BLaER1 (cell line): ENCODE measurements at regions not wholly inside any gene's neighbourhood (a gene's known extent, or its start where the extent isn't known, plus 50 kb on each side); places are given as distances from the start of the nearest gene placed in this dataset.

Source experiments
- H3K27ac ChIP-seq: shearing (Covaris generic); formaldehyde crosslinking; 2 replicates; pipeline ENCODE4 v1.8.1; 2022
- H3K27me3 ChIP-seq: shearing (Covaris generic); formaldehyde crosslinking; 2 replicates; pipeline ENCODE4 v1.8.1; 2022
- H3K36me3 ChIP-seq: shearing (Covaris generic); formaldehyde crosslinking; 2 replicates; pipeline ENCODE4 v1.8.1; 2022
- H3K4me1 ChIP-seq: shearing (Covaris generic); formaldehyde crosslinking; 2 replicates; pipeline ENCODE4 v1.8.1; 2022
- H3K4me2 ChIP-seq: shearing (Covaris generic); formaldehyde crosslinking; 2 replicates; pipeline ENCODE4 v1.8.1; 2022
- H3K4me3 ChIP-seq: shearing (Covaris generic); formaldehyde crosslinking; 2 replicates; pipeline ENCODE4 v1.8.1; 2022
- H3K9ac ChIP-seq: shearing (Covaris generic); formaldehyde crosslinking; 2 replicates; pipeline ENCODE4 v1.8.1; 2022
- H3K9me3 ChIP-seq: shearing (Covaris generic); formaldehyde crosslinking; 2 replicates; pipeline ENCODE4 v1.8.1; 2022
- H4K20me1 ChIP-seq: shearing (Covaris generic); formaldehyde crosslinking; 2 replicates; pipeline ENCODE4 v1.8.1; 2022
- Cebpa-rat ChIP-seq: shearing (Covaris generic); IDR thresholded peaks from 2 replicates; pipeline ENCODE4 v1.8.1; 2022

- Histone ChIP-seq H3K36me3 (no peaks in the 10 kb centered on the region), H3K4me1 (no peaks in the 10 kb centered on the region), H4K20me1 (no peaks in the 10 kb centered on the region), H3K9me3 (no peaks in the 10 kb centered on the region), H3K4me2 (no peak overlapping the region), H3K4me3 (no peak overlapping the region), H3K9ac (no peak overlapping the region), H3K27me3 (no peaks in the 10 kb centered on the region), H3K27ac (no peak overlapping the region)
- no peak for TF ChIP-seq Cebpa-rat
Measured at GRCh38 chr4:96497621-96498020, 657.7 kb downstream of the PDHA2 start.

GRCh38 chr4:96504386-96504785 lies 664.5 kb downstream of the PDHA2 start:
- Histone ChIP-seq H3K4me1 (no peaks in the 10 kb centered on the region), H3K9ac (no peak overlapping the region), H3K36me3 (no peaks in the 10 kb centered on the region), H3K4me3 (no peak overlapping the region), H3K4me2 (no peak overlapping the region), H3K27me3 (no peaks in the 10 kb centered on the region), H4K20me1 (no peaks in the 10 kb centered on the region), H3K9me3 (no peaks in the 10 kb centered on the region), H3K27ac (no peak overlapping the region)
- no peak for TF ChIP-seq Cebpa-rat

GRCh38 chr4:96509039-96509741 lies 669.3 kb downstream of the PDHA2 start:
- no peak overlapping the region for H3K27ac ChIP-seq
- H3K27me3 ChIP-seq = no peaks in the 10 kb centered on the region
- no peaks in the 10 kb centered on the region for H3K36me3 ChIP-seq
- no peak overlapping the region for H3K4me3 ChIP-seq
- no peak overlapping the region for H3K9ac ChIP-seq
- H3K9me3 ChIP-seq = no peaks in the 10 kb centered on the region
- no peaks in the 10 kb centered on the region for H4K20me1 ChIP-seq
- H3K4me1 ChIP-seq = no peaks in the 10 kb centered on the region
- no peak for TF ChIP-seq Cebpa-rat
- no peak overlapping the region for H3K4me2 ChIP-seq

- H3K27me3 ChIP-seq = no peaks in the 10 kb centered on the region
Measured at GRCh38 chr4:96519291-96519690, 679.4 kb downstream of the PDHA2 start.

GRCh38 chr4:96521046-96521536 lies 681.2 kb downstream of the PDHA2 start:
- Histone ChIP-seq H4K20me1 (no peaks in the 10 kb centered on the region), H3K4me1 (no peaks in the 10 kb centered on the region), H3K36me3 (no peaks in the 10 kb centered on the region), H3K27ac (no peak overlapping the region), H3K27me3 (no peaks in the 10 kb centered on the region), H3K4me2 (no peak overlapping the region), H3K9me3 (peaks cover 16% of the 10 kb centered on the region), H3K9ac (no peak overlapping the region), H3K4me3 (no peak overlapping the region)
- TF ChIP-seq Cebpa-rat = no peak

More at GRCh38 chr4:96519291-96519690, 679.4 kb downstream of the PDHA2 start:
- Histone ChIP-seq H3K4me1 (no peaks in the 10 kb centered on the region), H4K20me1 (no peaks in the 10 kb centered on the region), H3K9me3 (peaks cover 16% of the 10 kb centered on the region), H3K4me3 (no peak overlapping the region), H3K36me3 (no peaks in the 10 kb centered on the region), H3K9ac (no peak overlapping the region), H3K27ac (no peak overlapping the region), H3K4me2 (no peak overlapping the region)
- TF ChIP-seq Cebpa-rat = no peak

GRCh38 chr4:96523611-96524010 lies 683.7 kb downstream of the PDHA2 start:
- no peaks in the 10 kb centered on the region for H3K27me3 ChIP-seq
- peaks cover 16% of the 10 kb centered on the region for H3K9me3 ChIP-seq
- H3K27ac ChIP-seq = no peak overlapping the region
- no peak for TF ChIP-seq Cebpa-rat
- H3K4me3 ChIP-seq = no peak overlapping the region
- no peaks in the 10 kb centered on the region for H3K4me1 ChIP-seq
- no peak overlapping the region for H3K4me2 ChIP-seq
- H4K20me1 ChIP-seq = no peaks in the 10 kb centered on the region
- H3K36me3 ChIP-seq = no peaks in the 10 kb centered on the region
- H3K9ac ChIP-seq = no peak overlapping the region

GRCh38 chr4:96524311-96524875 lies 684.5 kb downstream of the PDHA2 start:
- H3K27ac ChIP-seq = no peak overlapping the region
- TF ChIP-seq Cebpa-rat = no peak
- H3K9ac ChIP-seq = no peak overlapping the region
- no peaks in the 10 kb centered on the region for H3K36me3 ChIP-seq
- H3K4me3 ChIP-seq = no peak overlapping the region
- H3K9me3 ChIP-seq = peaks cover 16% of the 10 kb centered on the region
- H4K20me1 ChIP-seq = no peaks in the 10 kb centered on the region
- H3K27me3 ChIP-seq = no peaks in the 10 kb centered on the region
- H3K4me2 ChIP-seq = no peak overlapping the region
- no peaks in the 10 kb centered on the region for H3K4me1 ChIP-seq

- no peak overlapping the region for H3K4me3 ChIP-seq
- no peak overlapping the region for H3K9ac ChIP-seq
- no peak overlapping the region for H3K27ac ChIP-seq
- TF ChIP-seq Cebpa-rat = no peak
- no peaks in the 10 kb centered on the region for H4K20me1 ChIP-seq
- H3K36me3 ChIP-seq = no peaks in the 10 kb centered on the region
- no peak overlapping the region for H3K4me2 ChIP-seq
- H3K4me1 ChIP-seq = no peaks in the 10 kb centered on the region
- peaks cover 14% of the 10 kb centered on the region for H3K9me3 ChIP-seq
- H3K27me3 ChIP-seq = no peaks in the 10 kb centered on the region
Measured at GRCh38 chr4:96525898-96526297, 686.0 kb downstream of the PDHA2 start.

GRCh38 chr4:96526625-96527024 lies 686.7 kb downstream of the PDHA2 start:
- TF ChIP-seq Cebpa-rat = no peak
- no peaks in the 10 kb centered on the region for H3K36me3 ChIP-seq
- no peaks in the 10 kb centered on the region for H4K20me1 ChIP-seq
- no peak overlapping the region for H3K4me3 ChIP-seq
- H3K9ac ChIP-seq = no peak overlapping the region
- no peak overlapping the region for H3K27ac ChIP-seq
- no peaks in the 10 kb centered on the region for H3K27me3 ChIP-seq
- H3K4me1 ChIP-seq = no peaks in the 10 kb centered on the region
- H3K4me2 ChIP-seq = no peak overlapping the region
- H3K9me3 ChIP-seq = peaks cover 7% of the 10 kb centered on the region

- no peaks in the 10 kb centered on the region for H3K36me3 ChIP-seq
- no peak overlapping the region for H3K4me3 ChIP-seq
- no peak overlapping the region for H3K9ac ChIP-seq
- H4K20me1 ChIP-seq = no peaks in the 10 kb centered on the region
- H3K9me3 ChIP-seq = no peaks in the 10 kb centered on the region
- no peak overlapping the region for H3K27ac ChIP-seq
- H3K4me1 ChIP-seq = no peaks in the 10 kb centered on the region
- no peak overlapping the region for H3K4me2 ChIP-seq
- H3K27me3 ChIP-seq = no peaks in the 10 kb centered on the region
- TF ChIP-seq Cebpa-rat = no peak
Measured at GRCh38 chr4:96531836-96532235, 691.9 kb downstream of the PDHA2 start.
